ENCODE measurements at regions not wholly inside any gene's neighbourhood (a gene's known extent, or its start where the extent isn't known, plus 50 kb on each side); places are given as distances from the start of the nearest gene placed in this dataset.

DNA sequence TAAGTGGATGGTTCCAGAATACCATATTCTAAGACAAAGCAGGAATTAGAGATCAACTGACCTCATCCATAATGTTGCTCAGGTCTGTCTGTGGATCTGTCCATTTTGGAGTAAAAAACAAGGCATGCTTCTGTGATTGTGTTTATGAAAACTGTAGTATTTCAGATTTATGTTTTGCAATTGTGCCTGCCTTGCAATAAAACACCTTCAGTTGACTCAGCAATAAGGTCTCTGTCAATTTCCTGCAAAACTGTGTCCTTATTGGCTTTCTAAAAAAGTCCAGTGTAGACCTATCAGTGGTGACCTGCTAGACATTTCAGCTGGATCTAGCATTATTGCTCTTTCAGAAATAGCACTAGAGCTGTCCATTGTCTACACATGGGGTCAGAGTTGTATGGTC lies 409.5 kb upstream of the AZI2 start:
- intact Hi-C loops (cut with micrococcal nuclease; ENCODE audit: unreplicated experiment) (no loop called here), in situ Hi-C loops (cut with MboI) (no loop called here)
- H3K9ac ChIP-seq (ENCODE audit: control insufficient read depth, insufficient read depth, low read length) = no peak overlapping the region
- ChIA-PET RAD21 (ENCODE audit: unreplicated experiment) (no interaction called here), CTCF (interaction anchor here (1.1 kb wide), 1 partner anchor 31 kb away, joined by 3 read pairs; no protein-coding TSS in a partner anchor), SMC1A (ENCODE audit: uncharacterized antibody, unreplicated experiment) (interaction anchor here (1.3 kb wide), 1 partner anchor 10 kb away, joined by 3 read pairs; no protein-coding TSS in a partner anchor), POLR2A (no interaction called here)
- DNase-seq (ENCODE audit: low read depth, low spot score) = no peak
- no TSS peak for BruUV-seq (replicated peaks)
- H3K4me2 ChIP-seq (ENCODE audit: control insufficient read depth, insufficient read depth) = no peak overlapping the region
- ATAC-seq = no peak
- H2AFZ ChIP-seq (ENCODE audit: control insufficient read depth, low read depth, low read length) = no peak overlapping the region
- H3K9me3 ChIP-seq (replicated peaks; ENCODE audit: control insufficient read depth, insufficient read depth, low read length) = no peaks in the 10 kb centered on the region
- no peaks in the 10 kb centered on the region for H3K27me3 ChIP-seq (replicated peaks in 1 of 2; ENCODE audit: control insufficient read depth in 2 of 2, insufficient read depth in 2 of 2, low read length in 1 of 2)
- H3K4me3 ChIP-seq = no peak overlapping the region
- no peaks in the 10 kb centered on the region for H3K4me1 ChIP-seq (ENCODE audit: control insufficient read depth, insufficient read depth, low read length)
- TF ChIP-seq SMAD5 (IDR thresholded peaks at IDR 0.05; ENCODE audit: low read depth) (no peak), ATF7 (IDR thresholded peaks at IDR 0.05; ENCODE audit: low read depth) (no peak), MYB (IDR thresholded peaks at IDR 0.05; ENCODE audit: borderline replicate concordance, low read depth, low read length) (no peak), ASH2L (IDR thresholded peaks at IDR 0.05; ENCODE audit: borderline replicate concordance, low read depth) (no peak), SP1 (IDR thresholded peaks at IDR 0.05; ENCODE audit: low read depth, low read length) (no peak), POU2F2 (IDR thresholded peaks at IDR 0.05; ENCODE audit: borderline replicate concordance, low read depth, low read length) (no peak), HDAC6 (IDR thresholded peaks at IDR 0.05; ENCODE audit: unreplicated experiment) (no peak), E2F8 (IDR thresholded peaks at IDR 0.05; ENCODE audit: low read depth, partially characterized antibody) (no peak), ZNF274 (IDR thresholded peaks at IDR 0.05; ENCODE audit: insufficient read depth, insufficient read length) (no peak), ESRRA (IDR thresholded peaks at IDR 0.05; ENCODE audit: low read length) (no peak)
- TF ChIP-seq, protein P1, sequence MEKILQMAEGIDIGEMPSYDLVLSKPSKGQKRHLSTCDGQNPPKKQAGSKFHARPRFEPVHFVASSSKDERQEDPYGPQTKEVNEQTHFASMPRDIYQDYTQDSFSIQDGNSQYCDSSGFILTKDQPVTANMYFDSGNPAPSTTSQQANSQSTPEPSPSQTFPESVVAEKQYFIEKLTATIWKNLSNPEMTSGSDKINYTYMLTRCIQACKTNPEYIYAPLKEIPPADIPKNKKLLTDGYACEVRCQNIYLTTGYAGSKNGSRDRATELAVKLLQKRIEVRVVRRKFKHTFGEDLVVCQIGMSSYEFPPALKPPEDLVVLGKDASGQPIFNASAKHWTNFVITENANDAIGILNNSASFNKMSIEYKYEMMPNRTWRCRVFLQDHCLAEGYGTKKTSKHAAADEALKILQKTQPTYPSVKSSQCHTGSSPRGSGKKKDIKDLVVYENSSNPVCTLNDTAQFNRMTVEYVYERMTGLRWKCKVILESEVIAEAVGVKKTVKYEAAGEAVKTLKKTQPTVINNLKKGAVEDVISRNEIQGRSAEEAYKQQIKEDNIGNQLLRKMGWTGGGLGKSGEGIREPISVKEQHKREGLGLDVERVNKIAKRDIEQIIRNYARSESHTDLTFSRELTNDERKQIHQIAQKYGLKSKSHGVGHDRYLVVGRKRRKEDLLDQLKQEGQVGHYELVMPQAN (conservative IDR thresholded peaks at IDR 0.05) = no peak
- no peak for FAIRE-seq
- no peaks in the 10 kb centered on the region for H4K20me1 ChIP-seq (ENCODE audit: control insufficient read depth, insufficient read depth)
- no peaks in the 10 kb centered on the region for H3K79me2 ChIP-seq (ENCODE audit: control insufficient read depth, insufficient read depth, low read length)
- H3K36me3 ChIP-seq (ENCODE audit: control insufficient read depth in 2 of 2, insufficient read depth in 2 of 2, low read length in 1 of 2) = no peaks in the 10 kb centered on the region
- no peak overlapping the region for H3K27ac ChIP-seq (ENCODE audit: control insufficient read depth, insufficient read depth)

All from GM12878 (cell line).